Activated naive CD8-positive, alpha-beta T cell (primary cell): ENCODE measurements at regions not wholly inside any gene's neighbourhood (a gene's known extent, or its start where the extent isn't known, plus 50 kb on each side); places are given as distances from the start of the nearest gene placed in this dataset.

ENCODE experiments used
- H3K27ac Mint-ChIP-seq: one replicate; pipeline ENCODE4 v1.8.0; 2021; ENCODE audit warnings: mixed read lengths
- H3K27me3 Mint-ChIP-seq: one replicate; pipeline ENCODE4 v1.8.0; 2021; ENCODE audit warnings: mixed read lengths
- H3K36me3 Mint-ChIP-seq: one replicate; pipeline ENCODE4 v1.8.0; 2021; ENCODE audit warnings: mixed read lengths
- H3K4me1 Mint-ChIP-seq: one replicate; pipeline ENCODE4 v1.8.0; 2021; ENCODE audit warnings: low read depth, mixed read lengths
- H3K4me3 Mint-ChIP-seq: one replicate; pipeline ENCODE4 v1.8.0; 2021; ENCODE audit warnings: mild to moderate bottlenecking, mixed read lengths
- H3K9me3 Mint-ChIP-seq: one replicate; pipeline ENCODE4 v1.8.0; 2021; ENCODE audit warnings: low read depth, mixed read lengths

GRCh38 chr10:8738987-8739386 is 684.5 kb downstream of the GATA3 start:
- Mint-ChIP-seq H3K27ac (no peak overlapping the region), H3K4me1 (no peaks in the 10 kb centered on the region), H3K9me3 (no peaks in the 10 kb centered on the region), H3K4me3 (no peak overlapping the region), H3K27me3 (no peaks in the 10 kb centered on the region), H3K36me3 (no peaks in the 10 kb centered on the region)

GRCh38 chr10:8752146-8752843 is 697.8 kb downstream of the GATA3 start:
- H3K4me3 Mint-ChIP-seq = no peak overlapping the region
- no peaks in the 10 kb centered on the region for H3K4me1 Mint-ChIP-seq
- H3K36me3 Mint-ChIP-seq = peaks cover 5% of the 10 kb centered on the region
- H3K9me3 Mint-ChIP-seq = peaks cover 4% of the 10 kb centered on the region
- H3K27me3 Mint-ChIP-seq = peaks cover 6% of the 10 kb centered on the region
- no peak overlapping the region for H3K27ac Mint-ChIP-seq

DNA sequence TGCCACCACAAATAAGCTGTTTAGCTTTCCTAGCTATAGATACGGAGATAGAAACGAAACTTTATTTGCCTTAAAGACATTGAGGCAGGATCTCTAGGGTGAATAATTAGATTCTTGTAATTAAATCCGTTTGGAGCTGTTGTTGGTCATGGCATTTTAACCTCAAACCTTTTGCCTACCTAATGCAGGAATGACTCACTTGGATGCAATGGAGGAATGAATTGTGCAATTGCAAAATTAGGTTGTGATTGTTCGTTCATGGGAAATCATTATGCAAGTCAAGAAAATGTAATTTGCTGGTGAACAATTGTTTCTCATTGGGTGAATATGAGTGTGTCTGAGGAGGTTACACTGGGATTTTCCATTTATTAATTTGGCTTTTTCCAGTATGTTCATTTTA is 703.5 kb downstream of the GATA3 start:
- peaks cover 4% of the 10 kb centered on the region for H3K9me3 Mint-ChIP-seq
- H3K36me3 Mint-ChIP-seq = peaks cover 3% of the 10 kb centered on the region
- peaks cover 2% of the 10 kb centered on the region for H3K27me3 Mint-ChIP-seq
- H3K4me1 Mint-ChIP-seq = no peaks in the 10 kb centered on the region
- no peak overlapping the region for H3K27ac Mint-ChIP-seq
- no peak overlapping the region for H3K4me3 Mint-ChIP-seq

GRCh38 chr10:8766899-8767298 is 712.4 kb downstream of the GATA3 start:
- H3K4me1 Mint-ChIP-seq = peaks cover 2% of the 10 kb centered on the region
- no peaks in the 10 kb centered on the region for H3K9me3 Mint-ChIP-seq
- H3K27me3 Mint-ChIP-seq = no peaks in the 10 kb centered on the region
- H3K27ac Mint-ChIP-seq = no peak overlapping the region
- peaks cover 4% of the 10 kb centered on the region for H3K36me3 Mint-ChIP-seq
- H3K4me3 Mint-ChIP-seq = no peak overlapping the region

GRCh38 chr10:8767591-8767990 is 713.1 kb downstream of the GATA3 start:
- H3K27me3 Mint-ChIP-seq = no peaks in the 10 kb centered on the region
- H3K9me3 Mint-ChIP-seq = no peaks in the 10 kb centered on the region
- no peak overlapping the region for H3K4me3 Mint-ChIP-seq
- H3K4me1 Mint-ChIP-seq = peaks cover 4% of the 10 kb centered on the region
- no peak overlapping the region for H3K27ac Mint-ChIP-seq
- H3K36me3 Mint-ChIP-seq = peaks cover 4% of the 10 kb centered on the region

DNA sequence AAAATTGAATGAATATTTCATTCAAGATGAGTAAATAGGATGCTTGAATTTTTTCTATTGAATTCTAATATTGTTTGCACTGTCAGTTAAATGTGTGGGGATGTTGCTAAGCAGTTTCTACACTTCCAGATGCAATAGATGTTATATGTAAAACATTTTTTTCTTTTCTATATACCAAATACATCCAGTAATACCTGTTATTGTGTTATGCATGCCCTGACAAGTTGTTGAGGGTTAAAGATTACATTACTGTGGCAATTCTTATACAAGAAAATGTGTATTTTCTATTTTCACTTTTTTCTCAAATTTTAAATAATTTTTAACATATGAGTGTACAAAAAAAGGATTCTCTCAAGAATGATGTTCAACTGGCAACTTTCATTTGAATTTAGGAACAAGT is 713.9 kb downstream of the GATA3 start:
- peaks cover 8% of the 10 kb centered on the region for H3K4me1 Mint-ChIP-seq
- no peak overlapping the region for H3K4me3 Mint-ChIP-seq
- no peaks in the 10 kb centered on the region for H3K9me3 Mint-ChIP-seq
- H3K36me3 Mint-ChIP-seq = peaks cover 4% of the 10 kb centered on the region
- H3K27me3 Mint-ChIP-seq = no peaks in the 10 kb centered on the region
- no peak overlapping the region for H3K27ac Mint-ChIP-seq

DNA sequence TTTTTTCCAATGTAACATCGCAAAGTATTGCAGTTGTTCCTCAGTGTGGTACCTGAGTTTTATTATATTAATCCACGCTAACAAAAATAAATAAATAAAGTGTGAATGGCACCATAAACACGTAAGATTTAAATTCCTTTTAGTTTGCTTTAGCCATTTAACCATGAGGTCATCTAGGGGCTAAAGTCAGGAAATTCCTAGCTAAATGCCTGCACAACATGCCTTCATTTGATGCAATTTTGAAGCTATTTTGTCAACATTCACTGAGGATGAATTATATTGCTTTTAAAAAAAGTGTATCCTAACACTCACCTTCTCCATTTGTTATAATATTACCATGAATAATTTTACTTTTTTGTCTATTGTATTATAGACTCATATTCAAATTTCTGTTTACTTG is 714.4 kb downstream of the GATA3 start:
- Mint-ChIP-seq H3K27me3 (no peaks in the 10 kb centered on the region), H3K4me3 (no peak overlapping the region), H3K27ac (no peak overlapping the region), H3K9me3 (no peaks in the 10 kb centered on the region), H3K4me1 (peaks cover 8% of the 10 kb centered on the region), H3K36me3 (peaks cover 4% of the 10 kb centered on the region)

GRCh38 chr10:8776926-8777622 is 722.6 kb downstream of the GATA3 start:
- no peaks in the 10 kb centered on the region for H3K27me3 Mint-ChIP-seq
- no peaks in the 10 kb centered on the region for H3K9me3 Mint-ChIP-seq
- H3K27ac Mint-ChIP-seq = peak overlapping the region; percentile 87
- H3K4me1 Mint-ChIP-seq = peaks cover 43% of the 10 kb centered on the region
- no peak overlapping the region for H3K4me3 Mint-ChIP-seq
- no peaks in the 10 kb centered on the region for H3K36me3 Mint-ChIP-seq

- Mint-ChIP-seq H3K27ac (peak overlapping the region; percentile 87), H3K36me3 (peaks cover 3% of the 10 kb centered on the region), H3K27me3 (no peaks in the 10 kb centered on the region), H3K4me3 (no peak overlapping the region), H3K4me1 (peaks cover 38% of the 10 kb centered on the region), H3K9me3 (no peaks in the 10 kb centered on the region)
Measured at GRCh38 chr10:8778713-8779112, 724.2 kb downstream of the GATA3 start.

- Mint-ChIP-seq H3K36me3 (peaks cover 26% of the 10 kb centered on the region), H3K9me3 (peaks cover 32% of the 10 kb centered on the region), H3K27ac (no peak overlapping the region), H3K4me1 (no peaks in the 10 kb centered on the region), H3K27me3 (no peaks in the 10 kb centered on the region), H3K4me3 (no peak overlapping the region)
Measured at GRCh38 chr10:8787649-8788048, 733.2 kb downstream of the GATA3 start.

GRCh38 chr10:8790390-8790789 is 735.9 kb downstream of the GATA3 start:
- H3K36me3 Mint-ChIP-seq = peaks cover 26% of the 10 kb centered on the region
- H3K27me3 Mint-ChIP-seq = no peaks in the 10 kb centered on the region

GRCh38 chr10:8794860-8795259 is 740.4 kb downstream of the GATA3 start:
- Mint-ChIP-seq H3K36me3 (peaks cover 10% of the 10 kb centered on the region), H3K27ac (peak overlapping the region; percentile 74), H3K9me3 (peaks cover 9% of the 10 kb centered on the region), H3K4me1 (peaks cover 15% of the 10 kb centered on the region), H3K27me3 (no peaks in the 10 kb centered on the region), H3K4me3 (no peak overlapping the region)

More at GRCh38 chr10:8790390-8790789, 735.9 kb downstream of the GATA3 start:
- Mint-ChIP-seq H3K4me1 (peaks cover 11% of the 10 kb centered on the region), H3K9me3 (peaks cover 37% of the 10 kb centered on the region), H3K27ac (no peak overlapping the region), H3K4me3 (no peak overlapping the region)

- Mint-ChIP-seq H3K4me3 (no peak overlapping the region), H3K27ac (peak overlapping the region; percentile 75), H3K27me3 (no peaks in the 10 kb centered on the region), H3K9me3 (peaks cover 2% of the 10 kb centered on the region), H3K36me3 (peaks cover 5% of the 10 kb centered on the region), H3K4me1 (peaks cover 12% of the 10 kb centered on the region)
Measured at GRCh38 chr10:8800426-8800825, 745.9 kb downstream of the GATA3 start.

DNA sequence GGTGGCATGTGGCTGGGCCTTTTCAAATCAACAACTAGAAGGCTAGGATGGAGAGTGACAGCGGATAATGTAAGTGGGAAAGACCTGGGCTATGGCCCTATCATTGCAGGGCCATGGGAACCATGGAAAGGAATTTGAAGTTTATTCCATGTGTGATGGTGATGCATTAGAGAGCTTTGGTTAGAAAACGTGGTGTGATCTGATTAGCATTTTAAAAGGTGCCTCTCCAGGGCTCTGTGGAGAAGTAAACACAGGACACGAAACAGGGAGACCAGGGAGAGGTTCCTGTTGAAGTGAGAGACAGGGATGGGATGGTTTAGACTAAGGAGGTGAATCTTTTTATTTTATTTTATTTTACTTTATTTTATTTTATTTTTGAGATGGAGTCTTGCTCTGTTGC is 749.5 kb downstream of the GATA3 start:
- H3K27ac Mint-ChIP-seq = no peak overlapping the region
- peaks cover 4% of the 10 kb centered on the region for H3K9me3 Mint-ChIP-seq
- no peaks in the 10 kb centered on the region for H3K36me3 Mint-ChIP-seq
- no peak overlapping the region for H3K4me3 Mint-ChIP-seq
- peaks cover 13% of the 10 kb centered on the region for H3K4me1 Mint-ChIP-seq
- H3K27me3 Mint-ChIP-seq = no peaks in the 10 kb centered on the region

- H3K4me3 Mint-ChIP-seq = no peak overlapping the region
Measured at GRCh38 chr10:8810677-8811076, 756.2 kb downstream of the GATA3 start.

GRCh38 chr10:8811201-8811600 is 756.7 kb downstream of the GATA3 start:
- H3K27me3 Mint-ChIP-seq = no peaks in the 10 kb centered on the region
- peaks cover 12% of the 10 kb centered on the region for H3K36me3 Mint-ChIP-seq
- no peak overlapping the region for H3K4me3 Mint-ChIP-seq
- H3K27ac Mint-ChIP-seq = no peak overlapping the region
- peaks cover 2% of the 10 kb centered on the region for H3K9me3 Mint-ChIP-seq
- peaks cover 2% of the 10 kb centered on the region for H3K4me1 Mint-ChIP-seq

More at GRCh38 chr10:8810677-8811076, 756.2 kb downstream of the GATA3 start:
- peaks cover 3% of the 10 kb centered on the region for H3K4me1 Mint-ChIP-seq
- peaks cover 12% of the 10 kb centered on the region for H3K36me3 Mint-ChIP-seq
- no peak overlapping the region for H3K27ac Mint-ChIP-seq
- H3K27me3 Mint-ChIP-seq = no peaks in the 10 kb centered on the region
- peaks cover 2% of the 10 kb centered on the region for H3K9me3 Mint-ChIP-seq
